Endothelial cell of umbilical vein (primary cell): ENCODE measurements at regions not wholly inside any gene's neighbourhood (a gene's known extent, or its start where the extent isn't known, plus 50 kb on each side); places are given as distances from the start of the nearest gene placed in this dataset.

Source experiments
- BruUV-seq: library from RNA; stranded (reverse); fragments of 400-500 nt; replicated peaks from 2 replicates; lab custom pipeline; 2021; lab: Mats Ljungman, UMichigan
- CTCF ChIA-PET: fragments of 300-600, 350-600 bp; sonication (Branson Sonifier 250); formaldehyde crosslinking; loops from one replicate; lab custom pipeline; 2021; ENCODE audit warnings: antibody characterized with exemption, inconsistent platforms; lab: Charles Lee
- POLR2A ChIA-PET: fragments of 300-600, 350-600 bp; sonication (Branson Sonifier 250); formaldehyde crosslinking; loops from one replicate; lab custom pipeline; 2021; ENCODE audit warnings: antibody characterized with exemption, inconsistent platforms; lab: Charles Lee
- DNase-seq: peaks from one replicate; pipeline ENCODE4 v3.0.0-alpha.2; 2011; ENCODE audit warnings: low read depth, low spot score
- FAIRE-seq: peaks from 2 replicates; lab custom pipeline; 2011; peaks lifted over from hg19 to GRCh38; lab: Jason Lieb, UNC
- H2AFZ ChIP-seq: 2 replicates; pipeline ENCODE4 v1.6.0; 2012; ENCODE audit warnings: low read depth, low read length, control low read depth, inconsistent platforms
- H3K27ac ChIP-seq: 2 replicates; pipeline ENCODE4 v1.5.1; 2011; ENCODE audit warnings: low read depth, mild to moderate bottlenecking, control low read depth, low read length, moderate library complexity; ENCODE audit not compliant: insufficient read depth
- H3K27me3 ChIP-seq, 2 experiments: 2 replicates each; pipeline versions ENCODE4 v1.6.0 to v1.6.1; 2011; ENCODE audit warnings: low read length in 2 of 2, mixed read lengths in 1 of 2; ENCODE audit not compliant: control insufficient read depth in 2 of 2, insufficient read depth in 2 of 2
- H3K36me3 ChIP-seq, 2 experiments: 2 replicates in 1 of 2; 3 replicates in 1 of 2; pipeline ENCODE4 v1.5.1; 2011; ENCODE audit warnings: low read length in 2 of 2, mild to moderate bottlenecking in 1 of 2, moderate library complexity in 1 of 2; ENCODE audit not compliant: control insufficient read depth in 2 of 2, insufficient read depth in 2 of 2; ENCODE audit errors: extremely low read depth in 1 of 2
- H3K4me1 ChIP-seq: 3 replicates; pipeline ENCODE4 v1.5.1; 2011; ENCODE audit warnings: mild to moderate bottlenecking, low read length; ENCODE audit not compliant: control insufficient read depth, insufficient read depth; ENCODE audit errors: extremely low read depth
- H3K4me2 ChIP-seq: 2 replicates; pipeline ENCODE4 v1.6.1; 2011; ENCODE audit warnings: low read length, control low read depth, mixed read lengths; ENCODE audit not compliant: insufficient read depth
- H3K4me3 ChIP-seq, 3 experiments: fragments of 200-600 bp in 1 of 3; sonication (generic), shearing (Covaris generic) in 1 of 3; replicated peaks in 1 of 3; 2 replicates each; pipeline ENCODE4 v1.5.1; 2011 to 2016; ENCODE audit warnings: control low read depth in 3 of 3, low read length in 3 of 3, mild to moderate bottlenecking in 2 of 3, inconsistent platforms in 1 of 3, low read depth in 1 of 3, moderate library complexity in 1 of 3; ENCODE audit not compliant: insufficient read depth in 1 of 3
- H3K79me2 ChIP-seq: 2 replicates; pipeline ENCODE4 v1.6.0; 2012; ENCODE audit warnings: low read length, inconsistent platforms; ENCODE audit not compliant: control insufficient read depth, insufficient read depth
- H3K9ac ChIP-seq: replicated peaks from 2 replicates; pipeline ENCODE3; 2011; ENCODE audit warnings: low read length, control low read depth; ENCODE audit not compliant: insufficient read depth; ENCODE audit errors: extremely low read depth
- H3K9me1 ChIP-seq: replicated peaks from 3 replicates; pipeline ENCODE4 v1.6.0; 2011; ENCODE audit warnings: mild to moderate bottlenecking, low read length; ENCODE audit not compliant: control insufficient read depth, insufficient read depth; ENCODE audit errors: extremely low read depth
- H3K9me3 ChIP-seq: replicated peaks from 2 replicates; pipeline ENCODE4 v1.5.1; 2012; ENCODE audit warnings: low read length, inconsistent platforms; ENCODE audit not compliant: control insufficient read depth, insufficient read depth
- H4K20me1 ChIP-seq: replicated peaks from 2 replicates; pipeline ENCODE3; 2011; ENCODE audit warnings: mild to moderate bottlenecking, low read length; ENCODE audit not compliant: control insufficient read depth, insufficient read depth; ENCODE audit errors: extremely low read depth
- EZH2 ChIP-seq: IDR thresholded peaks from 2 replicates; pipeline ENCODE4 v1.6.1; 2012; ENCODE audit warnings: borderline replicate concordance, low read depth, mild to moderate bottlenecking, moderate library complexity, low read length, inconsistent platforms; ENCODE audit not compliant: severe bottlenecking
- FOS ChIP-seq: IDR thresholded peaks from 2 replicates; pipeline ENCODE4 v1.6.1; 2011; ENCODE audit warnings: mild to moderate bottlenecking, low read length, moderate library complexity, borderline replicate concordance; ENCODE audit not compliant: insufficient read depth
- GATA2 ChIP-seq: IDR thresholded peaks from 2 replicates; pipeline ENCODE4 v1.7.0; 2011; ENCODE audit warnings: low read depth, mild to moderate bottlenecking, moderate library complexity, mixed read lengths, low read length; ENCODE audit not compliant: insufficient read length, insufficient read depth
- JUN ChIP-seq: IDR thresholded peaks from 2 replicates; pipeline ENCODE4 v1.6.1; 2011; ENCODE audit warnings: borderline replicate concordance, low read depth; ENCODE audit not compliant: insufficient read length, insufficient read depth
- POLR2A ChIP-seq: IDR thresholded peaks from 2 replicates; pipeline ENCODE4 v1.6.1; 2012; ENCODE audit warnings: low read depth, mild to moderate bottlenecking, control low read depth, low read length
- POLR2AphosphoS5 ChIP-seq: IDR thresholded peaks from 2 replicates; pipeline ENCODE4 v1.6.1; 2012; ENCODE audit warnings: low read depth, mild to moderate bottlenecking, control low read depth, low read length, moderate library complexity; ENCODE audit not compliant: insufficient read depth
- dilution Hi-C: fragments of 300-500 bp; cut with MboI; formaldehyde crosslinking; loops from one replicate; pipeline ENCODE4 v1.15.0; 2019; ENCODE audit warnings: low sequenced_read_pairs; ENCODE audit not compliant: extremely low pct_ligation_motif_present
- intact Hi-C: fragments of 100-400 bp; cut with micrococcal nuclease; formaldehyde crosslinking; loops from one replicate; pipeline ENCODE4 v1.10.0; 2022

DNA sequence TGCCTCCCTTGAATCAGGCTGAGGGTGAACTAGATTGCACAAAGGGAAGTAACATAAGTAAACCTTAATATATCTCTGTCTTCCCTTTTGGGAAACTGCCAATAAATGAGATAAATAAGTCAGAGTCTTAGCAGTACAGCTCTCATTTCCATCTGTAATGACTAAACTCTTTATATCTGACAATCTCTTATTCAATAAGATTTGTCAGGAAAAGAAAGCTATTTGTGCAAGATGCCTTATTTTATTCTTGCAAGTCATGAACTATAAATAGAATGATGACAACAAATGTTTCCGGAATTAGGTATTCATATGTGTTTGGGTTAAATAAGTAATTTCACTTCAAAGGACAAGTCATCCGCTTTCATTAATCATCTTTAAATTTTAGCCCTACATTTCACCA lies 229.2 kb downstream of the PTGER3 start:
- CTCF ChIA-PET: no interaction called here
- intact Hi-C loops (no loop called here), dilution Hi-C loops (no loop called here)
- BruUV-seq: no TSS peak
- TF ChIP-seq POLR2AphosphoS5: no peak
- TF ChIP-seq POLR2A: no peak
- TF ChIP-seq EZH2: no peak
- no peak overlapping the region for H3K4me2 ChIP-seq
- POLR2A ChIA-PET: no interaction called here
- no peak overlapping the region for H3K27ac ChIP-seq
- DNase-seq (no peak), FAIRE-seq (no peak)
- H3K4me3 ChIP-seq: no peak overlapping the region
- H3K9me3 ChIP-seq: no peaks in the 10 kb centered on the region
- H3K9ac ChIP-seq: no peak overlapping the region
- H3K79me2 ChIP-seq: no peaks in the 10 kb centered on the region
- no peaks in the 10 kb centered on the region for H3K36me3 ChIP-seq
- no peak overlapping the region for H2AFZ ChIP-seq
- H3K9me1 ChIP-seq: no peaks in the 10 kb centered on the region
- H4K20me1 ChIP-seq: no peaks in the 10 kb centered on the region
- no peaks in the 10 kb centered on the region for H3K27me3 ChIP-seq
- no peaks in the 10 kb centered on the region for H3K4me1 ChIP-seq

DNA sequence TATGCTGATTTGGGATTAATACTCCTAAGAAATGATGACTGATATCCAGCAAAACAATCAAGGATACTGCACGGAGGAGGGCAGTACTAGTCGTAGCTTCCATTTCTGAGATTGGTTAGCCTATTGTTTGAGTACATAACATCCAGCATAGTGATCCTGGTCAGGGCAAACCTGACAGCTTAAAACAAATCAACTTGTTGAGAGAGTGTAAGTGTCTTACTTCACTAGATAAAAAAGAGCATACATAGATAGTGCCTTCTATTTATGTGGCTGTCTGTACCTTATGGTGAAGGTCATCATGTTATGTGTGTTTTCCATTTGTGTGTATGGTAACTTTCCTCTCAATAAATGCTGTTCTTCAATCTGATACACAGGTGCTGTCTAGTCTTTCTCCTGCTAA lies 228.4 kb downstream of the PTGER3 start:
- Histone ChIP-seq H3K27ac (no peak overlapping the region), H3K9me1 (no peaks in the 10 kb centered on the region), H3K27me3 (no peaks in the 10 kb centered on the region), H2AFZ (no peak overlapping the region), H3K9ac (no peak overlapping the region), H3K4me3 (no peak overlapping the region), H4K20me1 (no peaks in the 10 kb centered on the region), H3K9me3 (no peaks in the 10 kb centered on the region), H3K4me2 (no peak overlapping the region), H3K79me2 (no peaks in the 10 kb centered on the region), H3K36me3 (no peaks in the 10 kb centered on the region), H3K4me1 (no peaks in the 10 kb centered on the region)
- FAIRE-seq: no peak
- ChIA-PET CTCF (no interaction called here), POLR2A (no interaction called here)
- TF ChIP-seq POLR2AphosphoS5: no peak
- no peak for TF ChIP-seq JUN
- TF ChIP-seq FOS: no peak
- no peak for TF ChIP-seq GATA2
- dilution Hi-C loops (no loop called here), intact Hi-C loops (no loop called here)
- DNase-seq: no peak
- BruUV-seq: no TSS peak
